ENCODE measurements at regions not wholly inside any gene's neighbourhood (a gene's known extent, or its start where the extent isn't known, plus 50 kb on each side); places are given as distances from the start of the nearest gene placed in this dataset.

- H3K4me3 ChIP-seq (ENCODE audit: control insufficient read depth, low read depth, low read length) = no peak overlapping the region
- DNase-seq (ENCODE audit: low read depth) = no peak
- TF ChIP-seq, protein P1, sequence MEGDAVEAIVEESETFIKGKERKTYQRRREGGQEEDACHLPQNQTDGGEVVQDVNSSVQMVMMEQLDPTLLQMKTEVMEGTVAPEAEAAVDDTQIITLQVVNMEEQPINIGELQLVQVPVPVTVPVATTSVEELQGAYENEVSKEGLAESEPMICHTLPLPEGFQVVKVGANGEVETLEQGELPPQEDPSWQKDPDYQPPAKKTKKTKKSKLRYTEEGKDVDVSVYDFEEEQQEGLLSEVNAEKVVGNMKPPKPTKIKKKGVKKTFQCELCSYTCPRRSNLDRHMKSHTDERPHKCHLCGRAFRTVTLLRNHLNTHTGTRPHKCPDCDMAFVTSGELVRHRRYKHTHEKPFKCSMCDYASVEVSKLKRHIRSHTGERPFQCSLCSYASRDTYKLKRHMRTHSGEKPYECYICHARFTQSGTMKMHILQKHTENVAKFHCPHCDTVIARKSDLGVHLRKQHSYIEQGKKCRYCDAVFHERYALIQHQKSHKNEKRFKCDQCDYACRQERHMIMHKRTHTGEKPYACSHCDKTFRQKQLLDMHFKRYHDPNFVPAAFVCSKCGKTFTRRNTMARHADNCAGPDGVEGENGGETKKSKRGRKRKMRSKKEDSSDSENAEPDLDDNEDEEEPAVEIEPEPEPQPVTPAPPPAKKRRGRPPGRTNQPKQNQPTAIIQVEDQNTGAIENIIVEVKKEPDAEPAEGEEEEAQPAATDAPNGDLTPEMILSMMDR (IDR thresholded peaks at IDR 0.05; ENCODE audit: control insufficient read depth, insufficient read depth, low read depth, low read length, missing control alignments) = no peak
These were observed 205.1 kb upstream of the UGT8 start for GRCh38 chr4:114393295-114394038.

DNA sequence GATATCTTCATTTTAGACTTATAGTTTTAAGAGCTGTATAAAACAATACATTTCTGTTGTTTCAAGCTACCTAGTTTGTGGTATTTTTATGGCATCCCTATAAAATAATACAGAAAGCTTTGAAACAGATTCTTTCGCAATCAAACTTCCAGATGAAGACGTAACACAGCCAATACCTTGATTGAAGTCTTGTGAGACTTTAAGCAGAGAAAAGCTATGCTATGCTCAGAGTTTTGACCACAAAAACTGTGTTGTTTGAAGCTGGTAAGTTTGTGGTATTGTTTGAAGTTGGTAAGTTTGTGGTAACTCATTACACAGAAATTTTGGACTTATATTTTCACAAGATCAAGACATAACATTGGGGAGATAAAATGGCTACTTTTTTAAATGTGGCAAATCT, 201.8 kb upstream of the UGT8 start:
- TF ChIP-seq, protein P1 (IDR thresholded peaks at IDR 0.05; ENCODE audit: control insufficient read depth, insufficient read depth, low read depth, low read length, missing control alignments) = no peak
- H3K4me3 ChIP-seq (ENCODE audit: control insufficient read depth, low read depth, low read length) = no peak overlapping the region
- no peak for DNase-seq (ENCODE audit: low read depth)

DNA sequence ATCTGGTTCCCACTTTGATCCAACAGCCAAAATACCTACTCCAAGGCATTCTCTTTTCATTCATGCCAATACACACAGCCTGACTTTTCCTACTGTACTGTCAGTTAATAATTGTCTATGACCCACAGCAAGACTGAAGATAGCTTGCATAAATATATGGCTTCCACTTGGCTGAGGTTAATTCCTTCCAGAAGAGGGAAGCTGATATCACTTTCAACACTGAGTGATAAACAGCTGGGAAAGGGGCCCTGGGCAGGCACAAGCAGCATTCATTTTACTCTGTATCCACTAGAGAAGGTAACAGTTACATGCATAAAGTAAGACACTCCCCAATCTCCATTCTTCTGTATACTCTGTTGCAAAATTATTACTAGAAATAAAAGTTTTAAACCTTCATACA, 200.2 kb upstream of the UGT8 start:
- TF ChIP-seq, protein P1 (IDR thresholded peaks at IDR 0.05; ENCODE audit: control insufficient read depth, insufficient read depth, low read depth, low read length, missing control alignments) = no peak
- no peak overlapping the region for H3K4me3 ChIP-seq (ENCODE audit: control insufficient read depth, low read depth, low read length)
- DNase-seq (ENCODE audit: low read depth) = no peak

- no peak overlapping the region for H3K4me3 ChIP-seq (ENCODE audit: control insufficient read depth, low read depth, low read length)
- TF ChIP-seq, protein P1 (IDR thresholded peaks at IDR 0.05; ENCODE audit: control insufficient read depth, insufficient read depth, low read depth, low read length, missing control alignments) = no peak
- no peak for DNase-seq (ENCODE audit: low read depth)
These were observed 199.5 kb upstream of the UGT8 start for GRCh38 chr4:114399105-114399504.

DNA sequence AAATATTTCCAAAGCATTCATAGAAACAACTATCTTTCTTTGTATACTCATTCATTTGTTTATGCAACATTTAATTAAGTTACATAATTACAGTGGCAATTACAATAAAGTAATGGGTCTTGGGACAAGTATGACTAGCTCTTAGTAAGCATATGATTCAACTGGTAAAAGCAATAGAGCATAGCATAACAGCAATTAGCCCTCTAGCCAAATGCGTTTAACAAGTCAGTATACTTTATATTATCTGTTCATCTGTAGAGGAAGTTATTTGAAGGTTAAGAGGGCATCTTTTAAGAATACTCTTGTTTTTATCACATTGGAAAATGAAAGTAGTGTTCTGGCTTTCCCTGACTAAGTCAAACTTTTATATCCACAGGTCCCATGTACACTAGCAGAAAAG, 198.1 kb upstream of the UGT8 start:
- H3K4me3 ChIP-seq (ENCODE audit: control insufficient read depth, low read depth, low read length) = no peak overlapping the region
- TF ChIP-seq, protein P1 (IDR thresholded peaks at IDR 0.05; ENCODE audit: control insufficient read depth, insufficient read depth, low read depth, low read length, missing control alignments) = no peak
- DNase-seq (ENCODE audit: low read depth) = no peak

DNA sequence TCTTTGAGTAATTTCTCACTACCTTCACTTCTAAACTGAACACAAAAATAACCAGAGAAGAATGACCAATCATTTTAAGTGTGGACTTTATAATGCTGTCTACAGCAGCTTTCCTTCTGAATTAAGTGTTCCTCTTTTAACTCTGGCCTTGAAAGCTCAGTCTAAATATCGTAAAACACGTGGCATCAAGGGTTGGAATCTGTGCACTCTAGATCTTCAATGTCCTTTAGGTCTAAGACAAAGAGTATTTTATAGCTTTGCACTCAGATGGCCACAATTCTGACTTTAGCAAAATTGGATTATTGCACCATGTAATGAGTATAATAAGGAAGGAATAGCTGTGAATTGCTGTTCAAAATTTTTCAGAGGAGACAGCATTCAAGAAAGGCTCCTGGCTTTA, 197.1 kb upstream of the UGT8 start:
- H3K4me3 ChIP-seq (ENCODE audit: control insufficient read depth, low read depth, low read length) = no peak overlapping the region
- TF ChIP-seq, protein P1 (IDR thresholded peaks at IDR 0.05; ENCODE audit: control insufficient read depth, insufficient read depth, low read depth, low read length, missing control alignments) = no peak
- no peak for DNase-seq (ENCODE audit: low read depth)

All from AG09309 (cell line).